GM23248 (cell line): ENCODE measurements at regions not wholly inside any gene's neighbourhood (a gene's known extent, or its start where the extent isn't known, plus 50 kb on each side); places are given as distances from the start of the nearest gene placed in this dataset.

ENCODE experiments used
- DNase-seq: peaks from one replicate; pipeline ENCODE4 v3.0.0-alpha.2; 2015
- H2AFZ ChIP-seq: fragments of 200-600 bp; sonication (generic); 2 replicates; pipeline ENCODE4 v1.6.1; 2016; ENCODE audit warnings: antibody characterized with exemption
- H3F3A ChIP-seq: fragments of 200-600 bp; sonication (generic); 2 replicates; pipeline ENCODE4 v1.6.1; 2016; ENCODE audit warnings: mild to moderate bottlenecking, antibody characterized with exemption, mixed run types; ENCODE audit not compliant: insufficient read depth
- H3K27ac ChIP-seq: fragments of 200-600 bp; sonication (generic); 2 replicates; pipeline ENCODE4 v1.5.1; 2016; ENCODE audit warnings: mild to moderate bottlenecking
- H3K27me3 ChIP-seq: fragments of 200-600 bp; sonication (generic); replicated peaks from 2 replicates; pipeline ENCODE4 v1.6.1; 2016; ENCODE audit warnings: mild to moderate bottlenecking; ENCODE audit not compliant: insufficient read depth
- H3K36me3 ChIP-seq: fragments of 200-600 bp; sonication (generic); 2 replicates; pipeline ENCODE4 v1.6.1; 2016; ENCODE audit warnings: low read depth, mild to moderate bottlenecking
- H3K4me1 ChIP-seq: fragments of 200-600 bp; sonication (generic); 2 replicates; pipeline ENCODE4 v1.6.1; 2016; ENCODE audit warnings: mild to moderate bottlenecking; ENCODE audit not compliant: insufficient read depth
- H3K4me2 ChIP-seq: fragments of 200-600 bp; sonication (generic); one replicate; pipeline ENCODE4 v1.6.1; 2016; ENCODE audit warnings: mild to moderate bottlenecking; ENCODE audit not compliant: unreplicated experiment
- H3K4me3 ChIP-seq: fragments of 200-600 bp; sonication (generic); 2 replicates; pipeline ENCODE4 v1.5.1; 2016; ENCODE audit warnings: mild to moderate bottlenecking
- H3K79me2 ChIP-seq: fragments of 200-600 bp; sonication (generic); 2 replicates; pipeline ENCODE4 v1.6.1; 2016; ENCODE audit warnings: mild to moderate bottlenecking; ENCODE audit not compliant: insufficient read depth
- H3K9ac ChIP-seq: fragments of 200-600 bp; sonication (generic); 2 replicates; pipeline ENCODE4 v1.6.1; 2016; ENCODE audit warnings: mild to moderate bottlenecking
- H3K9me2 ChIP-seq: fragments of 200-600 bp; sonication (generic); 2 replicates; pipeline ENCODE4 v1.6.1; 2016; ENCODE audit warnings: mixed run types, mild to moderate bottlenecking, moderate library complexity; ENCODE audit not compliant: insufficient read depth
- H3K9me3 ChIP-seq: fragments of 200-600 bp; sonication (generic); one replicate; pipeline ENCODE4 v1.6.1; 2017; ENCODE audit warnings: low read depth
- H4K20me1 ChIP-seq: fragments of 200-600 bp; sonication (generic); 2 replicates; pipeline ENCODE4 v1.6.0; 2016; ENCODE audit not compliant: insufficient read depth
- EZH2 ChIP-seq: fragments of 200-600 bp; sonication (generic); IDR thresholded peaks from 2 replicates; pipeline ENCODE4 v1.6.1; 2018; ENCODE audit warnings: antibody characterized with exemption, mild to moderate bottlenecking; ENCODE audit not compliant: insufficient read depth, poor library complexity, severe bottlenecking
- EZH2phosphoT487 ChIP-seq: fragments of 200-600 bp; sonication (generic); IDR thresholded peaks from 2 replicates; pipeline ENCODE4 v1.6.1; 2018; ENCODE audit warnings: antibody characterized with exemption, moderate library complexity, mild to moderate bottlenecking, low read depth; ENCODE audit not compliant: insufficient read depth
- WGBS, 2 experiments: methylation state at CpG; one replicate each; pipeline ENCODE4 v1.1.6; 2015 to 2017; ENCODE audit warnings: low lambda C conversion rate in 2 of 2, low coverage in 1 of 2; ENCODE audit errors: missing lambda C conversion rate in 2 of 2; 5-methylcytosine and 5-hydroxymethylcytosine counted together
- in situ Hi-C: fragments of 300-500 bp; cut with MboI; formaldehyde crosslinking; loops from 2 replicates; pipeline ENCODE4 v1.15.0; 2020

DNA sequence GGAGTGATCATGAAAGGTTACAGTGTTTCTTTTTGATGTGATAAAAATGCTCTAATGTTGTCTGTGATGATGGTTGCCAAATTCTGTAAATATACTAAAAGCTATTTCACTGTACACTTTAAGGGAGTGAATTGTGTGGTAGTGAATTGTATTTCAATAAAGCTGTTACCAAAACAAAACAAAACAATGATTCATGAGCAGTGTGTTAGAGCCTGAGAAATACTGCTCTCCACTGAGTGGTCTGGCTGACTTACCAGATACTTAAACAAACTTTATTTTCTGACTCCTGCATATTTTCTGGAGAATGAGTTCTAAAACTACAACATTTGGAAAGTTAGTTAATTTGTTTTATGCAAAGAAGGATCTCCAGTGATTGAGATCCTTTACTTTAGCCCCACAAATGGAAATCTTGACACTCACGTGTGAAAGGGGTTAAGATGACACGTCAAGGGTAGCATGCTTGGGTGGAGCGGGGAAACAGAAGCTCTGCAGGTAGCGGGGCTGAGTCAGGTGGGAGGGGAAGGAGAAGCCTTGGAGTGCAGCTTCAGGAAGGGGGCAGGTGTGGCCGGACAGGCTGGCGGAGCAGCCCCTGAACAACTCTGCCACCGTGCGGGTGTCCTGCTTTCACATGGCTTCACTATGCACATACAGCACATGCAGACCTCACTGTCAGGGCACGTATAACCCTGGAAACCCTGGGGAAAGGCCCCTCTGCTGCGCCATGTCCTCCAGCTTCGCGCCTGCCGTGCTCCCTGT lies 256.7 kb downstream of the IRX1 start:
- no peak overlapping the region for H3K4me3 ChIP-seq
- DNase-seq = no peak
- H2AFZ ChIP-seq = no peak overlapping the region
- H3F3A ChIP-seq = no peaks in the 10 kb centered on the region
- H3K4me2 ChIP-seq = no peak overlapping the region
- H3K4me1 ChIP-seq = no peaks in the 10 kb centered on the region
- 46 to 56% methylated on average over 10 to 12 of the region's 13 CpGs for WGBS, 2 experiments
- in situ Hi-C loops = no loop called here
- H3K9ac ChIP-seq = no peak overlapping the region
- no peaks in the 10 kb centered on the region for H4K20me1 ChIP-seq
- H3K9me2 ChIP-seq = no peaks in the 10 kb centered on the region
- H3K79me2 ChIP-seq = no peaks in the 10 kb centered on the region
- H3K36me3 ChIP-seq = no peaks in the 10 kb centered on the region
- no peaks in the 10 kb centered on the region for H3K27me3 ChIP-seq
- H3K9me3 ChIP-seq = no peaks in the 10 kb centered on the region
- TF ChIP-seq EZH2phosphoT487 (no peak), EZH2 (no peak)
- H3K27ac ChIP-seq = no peak overlapping the region

DNA sequence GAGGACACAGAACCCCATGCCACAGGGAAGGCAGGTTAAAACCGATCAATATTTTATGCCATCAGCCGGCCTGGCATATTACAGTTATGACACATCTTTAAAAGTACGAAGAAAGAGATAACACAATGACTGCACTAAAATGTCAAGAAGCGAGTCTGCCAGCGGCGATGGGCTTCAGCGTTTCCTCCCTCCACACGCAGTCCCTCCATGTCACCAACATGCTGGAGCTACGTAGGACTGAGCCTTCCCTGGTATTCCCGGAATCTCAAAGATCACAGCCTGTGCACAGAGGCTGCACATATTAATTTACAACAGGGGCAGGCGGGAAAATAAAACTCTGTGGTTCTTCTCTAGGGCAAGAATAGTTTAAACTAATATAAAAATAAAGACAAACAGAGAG lies 257.7 kb downstream of the IRX1 start:
- Histone ChIP-seq H3K27ac (no peak overlapping the region), H3K36me3 (no peaks in the 10 kb centered on the region), H3K79me2 (no peaks in the 10 kb centered on the region), H2AFZ (no peak overlapping the region), H3K4me2 (no peak overlapping the region), H3F3A (no peaks in the 10 kb centered on the region), H3K9ac (no peak overlapping the region), H3K4me3 (no peak overlapping the region), H3K9me3 (no peaks in the 10 kb centered on the region), H3K9me2 (no peaks in the 10 kb centered on the region), H4K20me1 (no peaks in the 10 kb centered on the region), H3K4me1 (no peaks in the 10 kb centered on the region), H3K27me3 (no peaks in the 10 kb centered on the region)
- in situ Hi-C loops = no loop called here
- WGBS, 2 experiments = 53 to 56% methylated on average over 11 of the region's 11 CpGs
- no peak for TF ChIP-seq EZH2phosphoT487
- TF ChIP-seq EZH2 = no peak
- DNase-seq = no peak

DNA sequence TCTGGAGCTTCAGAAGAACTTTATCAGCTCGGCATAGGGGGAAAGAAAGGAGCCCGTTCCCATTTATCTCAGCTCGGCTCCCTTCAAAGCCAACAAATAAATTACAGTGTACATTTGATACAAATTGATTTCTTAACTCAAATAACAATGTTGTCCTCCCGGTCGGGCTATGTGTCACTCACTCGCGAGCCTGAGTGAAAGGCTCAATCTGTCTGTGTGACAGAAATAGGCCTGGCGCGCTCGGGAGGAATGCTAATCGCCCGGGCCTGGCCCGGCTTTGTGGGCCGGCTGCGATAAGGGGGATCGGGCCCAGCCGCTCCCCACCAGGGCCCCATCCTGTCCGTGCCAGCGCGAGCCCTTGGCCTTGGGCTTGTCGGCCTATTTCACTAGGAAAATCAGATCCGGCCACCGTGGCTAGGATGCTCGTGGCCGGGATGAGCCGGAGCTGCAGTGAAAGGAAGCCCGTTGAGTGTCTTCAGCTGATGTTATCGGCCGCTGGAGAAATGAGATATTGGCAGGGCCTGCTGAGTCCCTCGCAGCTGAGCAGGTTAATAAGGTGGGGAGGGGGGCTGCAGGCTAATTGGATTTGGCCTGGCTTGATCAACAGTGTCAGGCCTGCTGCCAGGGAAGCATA lies 258.7 kb downstream of the IRX1 start:
- H3K27me3 ChIP-seq = no peaks in the 10 kb centered on the region
- H3K9ac ChIP-seq = no peak overlapping the region
- no peaks in the 10 kb centered on the region for H3K36me3 ChIP-seq
- H2AFZ ChIP-seq = no peak overlapping the region
- no peaks in the 10 kb centered on the region for H3F3A ChIP-seq
- H3K9me3 ChIP-seq = no peaks in the 10 kb centered on the region
- TF ChIP-seq EZH2phosphoT487 = no peak
- TF ChIP-seq EZH2 = no peak
- no peak overlapping the region for H3K4me3 ChIP-seq
- no peaks in the 10 kb centered on the region for H3K9me2 ChIP-seq
- H3K4me2 ChIP-seq = no peak overlapping the region
- 65 to 69% methylated on average over 29 to 30 of the region's 30 CpGs for WGBS, 2 experiments
- no peak for DNase-seq
- no peak overlapping the region for H3K27ac ChIP-seq
- no peaks in the 10 kb centered on the region for H4K20me1 ChIP-seq
- no peaks in the 10 kb centered on the region for H3K4me1 ChIP-seq
- H3K79me2 ChIP-seq = no peaks in the 10 kb centered on the region
- in situ Hi-C loops = no loop called here

DNA sequence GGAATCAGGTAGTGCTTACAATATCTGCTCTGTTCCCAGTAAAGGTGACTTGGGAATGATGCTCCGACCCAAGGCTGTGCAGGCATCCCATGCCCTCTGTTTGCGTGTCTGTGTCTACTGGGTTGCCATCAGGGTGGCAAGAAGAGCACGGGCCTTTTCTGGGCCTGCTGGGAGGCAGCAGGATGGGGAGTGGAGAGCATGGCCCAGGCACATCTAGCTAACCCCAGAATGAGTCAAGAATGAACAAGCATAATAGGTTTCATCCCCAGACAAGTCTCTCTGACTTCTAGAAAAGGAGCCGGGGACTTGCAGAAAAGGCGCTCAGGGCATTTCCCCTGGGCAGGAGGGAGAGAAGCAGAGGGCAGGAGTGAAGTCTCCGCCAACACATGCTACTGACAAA lies 260.4 kb downstream of the IRX1 start:
- TF ChIP-seq EZH2 (no peak), EZH2phosphoT487 (no peak)
- Histone ChIP-seq H2AFZ (no peak overlapping the region), H3K4me3 (no peak overlapping the region), H3K9me2 (no peaks in the 10 kb centered on the region), H3K79me2 (no peaks in the 10 kb centered on the region), H3K27me3 (no peaks in the 10 kb centered on the region), H3K4me1 (no peaks in the 10 kb centered on the region), H3K4me2 (no peak overlapping the region), H3F3A (no peaks in the 10 kb centered on the region), H3K36me3 (no peaks in the 10 kb centered on the region), H3K9ac (no peak overlapping the region), H3K27ac (no peak overlapping the region), H4K20me1 (no peaks in the 10 kb centered on the region), H3K9me3 (no peaks in the 10 kb centered on the region)
- in situ Hi-C loops = no loop called here
- no peak for DNase-seq
- WGBS, 2 experiments = 52 to 62% methylated on average over 6 of the region's 6 CpGs
